Hepatocyte (in vitro differentiated cells): ENCODE measurements at regions not wholly inside any gene's neighbourhood (a gene's known extent, or its start where the extent isn't known, plus 50 kb on each side); places are given as distances from the start of the nearest gene placed in this dataset.

Experiments
- DNase-seq: peaks from one replicate; pipeline ENCODE4 v3.0.0-alpha.2; 2016; ENCODE audit warnings: low spot score
- H2AFZ ChIP-seq: fragments of 200-600 bp; sonication (generic); 2 replicates; pipeline ENCODE4 v1.6.0; 2016; ENCODE audit warnings: antibody characterized with exemption, mild to moderate bottlenecking
- H3K27ac ChIP-seq: fragments of 200-600 bp; sonication (generic); 2 replicates; pipeline ENCODE4 v1.5.1; 2016; ENCODE audit warnings: mild to moderate bottlenecking
- H3K27me3 ChIP-seq: fragments of 200-600 bp; sonication (generic); 2 replicates; pipeline ENCODE4 v1.6.1; 2016
- H3K36me3 ChIP-seq: fragments of 200-600 bp; sonication (generic); replicated peaks from 2 replicates; pipeline ENCODE4 v1.5.1; 2016; ENCODE audit warnings: low read depth; ENCODE audit not compliant: insufficient read depth
- H3K4me1 ChIP-seq: fragments of 200-600 bp; sonication (generic); 2 replicates; pipeline ENCODE4 v1.5.1; 2016; ENCODE audit warnings: mild to moderate bottlenecking, moderate library complexity; ENCODE audit not compliant: insufficient read depth
- H3K4me2 ChIP-seq: fragments of 200-600 bp; sonication (generic); 2 replicates; pipeline ENCODE4 v1.6.0; 2016
- H3K4me3 ChIP-seq: fragments of 200-600 bp; sonication (generic); 2 replicates; pipeline ENCODE4 v1.5.1; 2016; ENCODE audit warnings: mild to moderate bottlenecking
- H3K79me2 ChIP-seq: fragments of 200-600 bp; sonication (generic); 2 replicates; pipeline ENCODE4 v1.6.0; 2017; ENCODE audit warnings: mild to moderate bottlenecking
- H3K9me2 ChIP-seq: fragments of 200-600 bp; sonication (generic); replicated peaks from 2 replicates; pipeline ENCODE4 v1.6.0; 2017; ENCODE audit warnings: mild to moderate bottlenecking; ENCODE audit not compliant: insufficient read depth
- H3K9me3 ChIP-seq: fragments of 200-600 bp; sonication (generic); 2 replicates; pipeline ENCODE4 v1.5.1; 2016; ENCODE audit warnings: low read depth, mild to moderate bottlenecking
- H4K20me1 ChIP-seq: fragments of 200-600 bp; sonication (generic); 2 replicates; pipeline ENCODE4 v1.6.0; 2016; ENCODE audit warnings: mild to moderate bottlenecking; ENCODE audit not compliant: insufficient read depth, poor library complexity, severe bottlenecking
- CTCF ChIP-seq: fragments of 200-600 bp; sonication (generic); IDR thresholded peaks from 2 replicates; pipeline ENCODE4 v1.5.1; 2016; ENCODE audit warnings: antibody characterized with exemption, mild to moderate bottlenecking; ENCODE audit not compliant: poor library complexity
- EZH2 ChIP-seq: fragments of 200-600 bp; sonication (generic); IDR thresholded peaks from 2 replicates; pipeline ENCODE4 v1.6.1; 2016; ENCODE audit warnings: antibody characterized with exemption, mild to moderate bottlenecking, borderline replicate concordance
- EZH2phosphoT487 ChIP-seq: fragments of 200-600 bp; sonication (generic); IDR thresholded peaks from one replicate; pipeline ENCODE4 v1.6.1; 2018; ENCODE audit warnings: antibody characterized with exemption, mild to moderate bottlenecking, low read depth, moderate library complexity; ENCODE audit not compliant: unreplicated experiment, severe bottlenecking
- WGBS: methylation state at CpG from one replicate; pipeline ENCODE4 v1.1.6; 2016; ENCODE audit warnings: low lambda C conversion rate; ENCODE audit errors: missing lambda C conversion rate; 5-methylcytosine and 5-hydroxymethylcytosine counted together

GRCh38 chr4:127162741-127163140 lies 470.0 kb upstream of the INTU start:
- no peak overlapping the region for H3K4me3 ChIP-seq
- no peaks in the 10 kb centered on the region for H4K20me1 ChIP-seq
- no peak for TF ChIP-seq CTCF
- no peak for TF ChIP-seq EZH2
- TF ChIP-seq EZH2phosphoT487, result no peak
- no peaks in the 10 kb centered on the region for H3K27me3 ChIP-seq
- no peaks in the 10 kb centered on the region for H3K36me3 ChIP-seq
- 81% methylated on average over 3 of the region's 3 CpGs for WGBS
- H3K4me2 ChIP-seq, result no peak overlapping the region
- no peaks in the 10 kb centered on the region for H3K79me2 ChIP-seq
- H3K9me3 ChIP-seq, result no peaks in the 10 kb centered on the region
- no peaks in the 10 kb centered on the region for H3K9me2 ChIP-seq
- no peak for DNase-seq
- no peak overlapping the region for H3K27ac ChIP-seq
- H3K4me1 ChIP-seq, result no peaks in the 10 kb centered on the region
- no peak overlapping the region for H2AFZ ChIP-seq

- Histone ChIP-seq H2AFZ (no peak overlapping the region), H3K4me3 (no peak overlapping the region), H3K9me2 (no peaks in the 10 kb centered on the region), H3K4me2 (no peak overlapping the region), H3K27ac (no peak overlapping the region), H3K4me1 (no peaks in the 10 kb centered on the region), H3K79me2 (no peaks in the 10 kb centered on the region), H3K36me3 (no peaks in the 10 kb centered on the region), H3K27me3 (no peaks in the 10 kb centered on the region), H3K9me3 (no peaks in the 10 kb centered on the region), H4K20me1 (no peaks in the 10 kb centered on the region)
- WGBS, result 81% methylated on average over 1 of the region's 1 CpG
- no peak for TF ChIP-seq CTCF
- TF ChIP-seq EZH2phosphoT487, result no peak
- TF ChIP-seq EZH2, result no peak
- DNase-seq, result no peak
Measured at GRCh38 chr4:127165971-127166370, 466.8 kb upstream of the INTU start.

GRCh38 chr4:127174201-127174600 lies 458.6 kb upstream of the INTU start:
- no peaks in the 10 kb centered on the region for H3K27me3 ChIP-seq
- no peak for DNase-seq
- TF ChIP-seq EZH2, result no peak
- no peak for TF ChIP-seq CTCF
- no peak for TF ChIP-seq EZH2phosphoT487
- H3K36me3 ChIP-seq, result no peaks in the 10 kb centered on the region
- H3K9me3 ChIP-seq, result no peaks in the 10 kb centered on the region
- H2AFZ ChIP-seq, result no peak overlapping the region
- WGBS, result 84% methylated on average over 1 of the region's 1 CpG
- H3K27ac ChIP-seq, result no peak overlapping the region
- H4K20me1 ChIP-seq, result no peaks in the 10 kb centered on the region
- no peaks in the 10 kb centered on the region for H3K9me2 ChIP-seq
- no peak overlapping the region for H3K4me3 ChIP-seq
- no peak overlapping the region for H3K4me2 ChIP-seq
- no peaks in the 10 kb centered on the region for H3K4me1 ChIP-seq
- no peaks in the 10 kb centered on the region for H3K79me2 ChIP-seq

GRCh38 chr4:127174616-127175015 lies 458.1 kb upstream of the INTU start:
- H3K4me3 ChIP-seq, result no peak overlapping the region
- no peak overlapping the region for H3K4me2 ChIP-seq
- no peaks in the 10 kb centered on the region for H3K9me3 ChIP-seq
- H3K27me3 ChIP-seq, result no peaks in the 10 kb centered on the region
- H3K4me1 ChIP-seq, result peaks cover 3% of the 10 kb centered on the region
- H3K36me3 ChIP-seq, result no peaks in the 10 kb centered on the region
- H4K20me1 ChIP-seq, result no peaks in the 10 kb centered on the region
- WGBS, result 76% methylated on average over 2 of the region's 2 CpGs
- H2AFZ ChIP-seq, result no peak overlapping the region
- no peaks in the 10 kb centered on the region for H3K79me2 ChIP-seq
- TF ChIP-seq EZH2 (no peak), EZH2phosphoT487 (no peak), CTCF (no peak)
- H3K27ac ChIP-seq, result no peak overlapping the region
- no peaks in the 10 kb centered on the region for H3K9me2 ChIP-seq
- DNase-seq, result no peak
